Dendritic cell treated with granulocyte-macrophage colony-stimulating factor and Interleukin-4, amounts not matched to agents 40 ng/mL and 50 ng/mL, for 4 days (primary cell): ENCODE measurements at regions not wholly inside any gene's neighbourhood (a gene's known extent, or its start where the extent isn't known, plus 50 kb on each side); places are given as distances from the start of the nearest gene placed in this dataset.

Experiments used
- H3K27ac Mint-ChIP-seq: one replicate; pipeline ENCODE4 v1.8.0; 2022; ENCODE audit warnings: mild to moderate bottlenecking, mixed read lengths
- H3K27me3 Mint-ChIP-seq: one replicate; pipeline ENCODE4 v1.8.0; 2022; ENCODE audit warnings: mild to moderate bottlenecking, mixed read lengths
- H3K36me3 Mint-ChIP-seq: one replicate; pipeline ENCODE4 v1.8.0; 2022; ENCODE audit warnings: low read depth, mixed read lengths
- H3K4me1 Mint-ChIP-seq: one replicate; pipeline ENCODE4 v1.8.0; 2022; ENCODE audit warnings: low read depth, mixed read lengths
- H3K4me3 Mint-ChIP-seq: one replicate; pipeline ENCODE4 v1.8.0; 2022; ENCODE audit warnings: mild to moderate bottlenecking, moderate library complexity, mixed read lengths
- H3K9me3 Mint-ChIP-seq: one replicate; pipeline ENCODE4 v1.8.0; 2022; ENCODE audit warnings: mixed read lengths
- intact Hi-C: fragments of 100-400 bp; cut with micrococcal nuclease; formaldehyde crosslinking; loops from one replicate; pipeline ENCODE4 v1.15.0; 2022

GRCh38 chr1:198105185-198105584, 51.6 kb upstream of the NEK7 start:
- H3K4me3 Mint-ChIP-seq = no peak overlapping the region
- intact Hi-C loops = no loop called here
- no peak overlapping the region for H3K27ac Mint-ChIP-seq

GRCh38 chr1:198106011-198106410, 50.8 kb upstream of the NEK7 start:
- no peak overlapping the region for H3K27ac Mint-ChIP-seq
- H3K36me3 Mint-ChIP-seq = no peaks in the 10 kb centered on the region
- intact Hi-C loops = no loop called here
- H3K9me3 Mint-ChIP-seq = no peaks in the 10 kb centered on the region
- no peak overlapping the region for H3K4me3 Mint-ChIP-seq
- no peaks in the 10 kb centered on the region for H3K4me1 Mint-ChIP-seq
- H3K27me3 Mint-ChIP-seq = no peaks in the 10 kb centered on the region

More at GRCh38 chr1:198105185-198105584, 51.6 kb upstream of the NEK7 start:
- no peaks in the 10 kb centered on the region for H3K4me1 Mint-ChIP-seq
- no peaks in the 10 kb centered on the region for H3K9me3 Mint-ChIP-seq
- no peaks in the 10 kb centered on the region for H3K27me3 Mint-ChIP-seq
- no peaks in the 10 kb centered on the region for H3K36me3 Mint-ChIP-seq
